Glomerular visceral epithelial cell (primary cell): ENCODE measurements at regions not wholly inside any gene's neighbourhood (a gene's known extent, or its start where the extent isn't known, plus 50 kb on each side); places are given as distances from the start of the nearest gene placed in this dataset.

ENCODE experiments used
- DNase-seq: peaks from one replicate; pipeline ENCODE4 v3.0.0-alpha.2; 2016; ENCODE audit errors: extremely low spot score

- no peak for DNase-seq
These were observed 564.8 kb upstream of the SLITRK1 start for GRCh38 chr13:84446972-84447639.

- no peak for DNase-seq
These were observed 563.5 kb upstream of the SLITRK1 start for GRCh38 chr13:84445776-84446175.

- DNase-seq = no peak
These were observed 561.2 kb upstream of the SLITRK1 start for GRCh38 chr13:84443463-84443862.

- peak; percentile 12 for DNase-seq
These were observed 556.8 kb upstream of the SLITRK1 start for GRCh38 chr13:84439108-84439507.

GRCh38 chr13:84433024-84433423 lies 550.8 kb upstream of the SLITRK1 start:
- peak; percentile 50 for DNase-seq

GRCh38 chr13:84431646-84432045 lies 549.4 kb upstream of the SLITRK1 start:
- DNase-seq = no peak

- DNase-seq = no peak
These were observed 548.2 kb upstream of the SLITRK1 start for GRCh38 chr13:84430446-84430845.

- DNase-seq = no peak
These were observed 547.7 kb upstream of the SLITRK1 start for GRCh38 chr13:84430015-84430414.

- no peak for DNase-seq
These were observed 535.8 kb upstream of the SLITRK1 start for GRCh38 chr13:84418041-84418440.

GRCh38 chr13:84417416-84417815 lies 535.1 kb upstream of the SLITRK1 start:
- DNase-seq = no peak

- no peak for DNase-seq
These were observed 530.7 kb upstream of the SLITRK1 start for GRCh38 chr13:84413016-84413415.

- no peak for DNase-seq
These were observed 523.0 kb upstream of the SLITRK1 start for GRCh38 chr13:84405286-84405685.

- peak; percentile 62 for DNase-seq
These were observed 518.4 kb upstream of the SLITRK1 start for GRCh38 chr13:84400706-84401105.

- no peak for DNase-seq
These were observed 517.2 kb upstream of the SLITRK1 start for GRCh38 chr13:84399320-84400085.

GRCh38 chr13:84393981-84394625 lies 511.8 kb upstream of the SLITRK1 start:
- no peak for DNase-seq

GRCh38 chr13:84380866-84381265 lies 498.6 kb upstream of the SLITRK1 start:
- DNase-seq = no peak

GRCh38 chr13:84377106-84377505 lies 494.8 kb upstream of the SLITRK1 start:
- DNase-seq = no peak

- no peak for DNase-seq
These were observed 484.2 kb upstream of the SLITRK1 start for GRCh38 chr13:84366506-84366905.

- no peak for DNase-seq
These were observed 480.5 kb upstream of the SLITRK1 start for GRCh38 chr13:84362777-84363176.

- DNase-seq = no peak
These were observed 478.5 kb upstream of the SLITRK1 start for GRCh38 chr13:84360822-84361221.

GRCh38 chr13:84358601-84359000 lies 476.3 kb upstream of the SLITRK1 start:
- DNase-seq = no peak

- no peak for DNase-seq
These were observed 470.7 kb upstream of the SLITRK1 start for GRCh38 chr13:84352946-84353345.

GRCh38 chr13:84339456-84339855 lies 457.2 kb upstream of the SLITRK1 start:
- no peak for DNase-seq
